HT1080 (cell line): ENCODE measurements at regions not wholly inside any gene's neighbourhood (a gene's known extent, or its start where the extent isn't known, plus 50 kb on each side); places are given as distances from the start of the nearest gene placed in this dataset.

Source experiments
- DNase-seq: peaks from one replicate; pipeline ENCODE4 v3.0.0-alpha.2; 2015; ENCODE audit warnings: low read depth

DNA sequence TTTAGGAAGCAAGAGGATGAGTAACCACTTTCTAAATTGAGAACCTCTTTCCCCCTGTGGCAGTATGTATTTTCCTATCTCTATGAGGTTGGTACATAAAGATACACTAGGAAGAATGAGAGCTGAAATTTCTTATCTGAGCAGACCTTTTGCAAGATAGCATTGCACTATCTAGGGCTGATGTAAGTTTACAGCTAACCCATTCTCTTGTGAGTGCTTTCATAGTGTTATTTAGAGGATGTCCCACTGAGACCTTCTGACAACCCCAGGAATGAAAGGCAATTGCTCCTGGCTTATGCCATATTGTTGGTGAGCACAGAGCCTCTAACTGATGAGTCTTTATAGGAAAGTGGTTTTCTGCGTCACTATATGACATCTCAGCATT, 1209.3 kb upstream of the CDH6 start:
- DNase-seq = no peak

DNA sequence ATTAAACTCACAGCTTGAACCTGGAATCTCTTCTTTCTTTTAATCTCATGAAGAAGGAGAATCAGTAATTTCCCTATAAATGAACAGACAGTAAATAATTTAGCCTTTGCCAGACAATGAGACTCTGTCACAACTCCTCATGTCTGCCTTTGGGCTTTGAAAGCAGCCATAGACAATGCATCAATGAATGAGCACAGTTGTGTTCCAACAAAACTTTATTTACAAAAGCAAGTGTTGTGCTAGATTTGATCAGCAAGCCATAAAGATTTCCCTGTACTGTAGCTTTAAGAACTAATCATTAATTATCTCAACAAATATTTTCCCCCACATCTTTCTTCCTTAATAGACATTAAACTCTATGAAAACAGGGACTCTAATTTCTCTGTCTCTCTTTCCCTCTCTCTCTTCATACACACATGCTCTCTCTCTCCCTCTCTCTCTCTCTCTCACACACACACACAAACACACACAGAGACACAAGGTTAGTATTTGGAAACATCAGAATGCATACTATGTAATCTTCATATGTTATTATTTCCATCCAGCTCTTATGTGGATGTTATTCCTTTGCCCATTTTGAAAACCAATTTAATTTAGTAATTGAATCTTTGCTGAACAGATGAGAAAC, 1209.8 kb upstream of the CDH6 start:
- DNase-seq = no peak

DNA sequence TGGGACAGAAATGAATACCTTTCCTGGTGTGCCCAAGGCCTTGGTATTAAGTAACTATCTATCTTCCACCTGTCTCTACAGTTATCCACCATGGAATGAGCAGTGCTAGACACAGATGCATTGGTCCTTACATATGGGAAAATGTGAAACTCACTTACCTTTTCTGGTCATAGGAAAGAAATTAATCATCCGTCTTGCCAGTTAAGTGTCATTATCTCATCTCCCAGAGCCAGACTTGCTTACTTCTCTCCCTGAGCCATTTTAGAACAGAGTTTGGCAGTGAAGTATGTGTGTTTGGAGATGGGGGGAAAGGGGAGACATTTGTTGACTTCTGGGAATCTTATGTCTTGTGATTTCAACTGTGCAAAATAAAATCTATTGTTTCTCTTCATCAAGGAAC, 1211.0 kb upstream of the CDH6 start:
- no peak for DNase-seq

DNA sequence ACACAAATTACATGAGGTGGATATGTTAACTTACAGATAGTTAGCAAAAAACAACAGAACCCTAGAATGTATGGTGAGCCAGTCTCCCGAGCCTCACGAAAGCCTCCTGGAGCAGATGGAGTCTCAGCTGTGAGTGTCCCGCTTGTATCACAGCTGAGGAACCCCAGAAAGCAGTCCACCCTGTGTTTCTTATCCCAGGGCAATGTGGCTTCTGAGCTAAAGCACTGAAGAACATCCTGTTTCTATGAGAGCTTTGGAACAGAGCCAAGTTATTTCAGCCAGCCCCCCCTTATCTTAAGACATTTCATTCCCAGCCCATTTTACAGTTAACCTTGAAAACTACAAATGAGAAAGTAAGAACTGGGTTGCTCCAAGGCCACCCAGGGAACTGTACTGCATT, 1220.9 kb upstream of the CDH6 start:
- no peak for DNase-seq

DNA sequence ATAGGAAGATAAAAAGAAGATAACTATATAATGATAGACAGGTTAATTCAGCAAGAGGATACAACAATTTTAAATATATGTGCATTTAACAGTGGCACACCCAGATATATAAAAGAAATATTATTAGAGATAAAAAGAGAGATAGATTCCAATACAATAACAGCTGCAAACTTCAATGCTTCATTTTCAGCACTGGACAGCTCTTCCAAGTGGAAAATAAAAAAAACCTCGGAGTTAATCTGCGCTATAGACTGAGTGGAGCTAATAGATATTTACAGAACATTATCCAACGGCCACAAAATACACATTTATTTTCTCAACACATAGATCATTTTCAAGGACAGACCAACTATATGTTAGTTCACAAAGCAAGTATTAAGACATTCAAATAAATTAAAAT, 1229.5 kb upstream of the CDH6 start:
- DNase-seq = peak; percentile 8

DNA sequence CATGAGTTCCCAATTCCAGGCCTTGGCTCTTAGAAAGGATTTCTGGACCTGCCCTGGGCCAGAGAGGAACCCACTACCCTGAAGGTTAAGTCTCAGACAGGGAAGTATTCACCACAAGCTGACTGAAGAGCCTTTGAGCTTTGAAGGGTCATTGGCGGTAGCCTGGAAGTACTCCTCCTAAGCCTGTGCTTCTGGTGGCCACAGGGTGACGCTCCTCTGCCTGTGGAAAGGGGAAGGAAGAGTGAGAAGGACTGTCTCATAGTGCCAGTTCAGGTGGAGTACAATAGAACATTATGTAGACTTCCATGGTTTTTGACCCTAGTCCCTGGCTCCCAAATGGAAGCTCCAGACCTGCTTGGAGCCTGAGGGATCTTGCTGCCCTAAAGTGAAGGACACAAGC, 1233.2 kb upstream of the CDH6 start:
- no peak for DNase-seq

DNA sequence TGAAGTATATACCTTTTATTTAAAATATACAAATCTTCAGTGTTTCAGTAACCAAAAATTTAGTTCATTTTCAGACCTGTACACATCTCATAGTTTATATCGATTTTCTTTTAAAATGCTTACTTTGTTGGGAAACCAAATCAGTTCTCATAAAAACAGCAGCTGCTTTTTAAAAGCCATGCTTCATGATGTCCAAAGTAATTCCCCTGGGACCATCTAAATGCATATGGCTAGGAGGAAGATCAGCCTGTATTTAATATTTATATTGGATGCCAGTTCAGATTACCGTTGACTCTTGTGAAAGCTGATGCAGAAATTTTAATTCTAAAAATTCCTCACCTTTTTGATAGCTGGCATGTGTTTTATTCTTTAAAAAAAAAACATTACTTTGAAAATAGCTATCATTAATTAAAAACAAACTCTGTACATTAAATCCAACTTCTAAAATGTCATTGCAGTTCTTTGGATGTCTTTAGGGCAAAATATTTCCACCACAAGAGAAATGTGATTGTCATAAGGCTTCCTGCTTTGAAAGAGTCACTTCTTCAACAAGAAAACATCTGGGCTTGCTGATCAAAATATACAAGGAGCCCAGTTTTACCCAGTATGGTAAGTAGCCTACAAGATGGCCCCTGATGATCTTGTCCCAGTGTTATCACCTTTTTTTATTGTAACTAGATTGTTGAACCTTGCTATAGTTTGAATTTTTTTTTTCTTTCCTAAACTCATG, 1242.9 kb upstream of the CDH6 start:
- DNase-seq = no peak

DNA sequence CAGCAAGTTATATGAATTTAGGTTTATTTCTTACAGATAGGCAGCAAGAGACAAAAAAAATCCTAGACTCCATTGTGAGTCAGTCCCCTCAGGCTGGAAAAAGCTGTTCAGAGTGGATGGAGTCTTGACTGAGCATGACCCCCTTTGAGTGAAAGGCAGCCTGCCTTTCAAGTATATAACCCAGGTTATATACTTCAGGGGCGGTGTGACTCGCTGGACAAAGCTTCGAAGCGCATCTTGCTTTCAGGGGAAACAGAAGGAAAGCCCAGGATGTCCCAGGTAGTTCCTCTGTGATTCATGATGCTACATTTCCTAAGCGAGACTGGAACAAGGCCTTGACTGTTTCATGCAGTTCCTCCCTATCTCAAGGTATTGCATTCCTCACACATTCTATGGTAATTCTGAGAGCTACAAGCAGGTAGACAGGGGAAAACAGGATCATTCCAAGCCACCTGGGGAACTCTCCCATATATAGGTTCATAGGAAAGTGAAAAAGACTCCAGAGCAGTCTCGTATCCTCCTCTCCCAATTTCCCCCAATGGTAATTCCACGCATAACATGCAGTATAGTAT, 1244.1 kb upstream of the CDH6 start:
- DNase-seq = no peak

DNA sequence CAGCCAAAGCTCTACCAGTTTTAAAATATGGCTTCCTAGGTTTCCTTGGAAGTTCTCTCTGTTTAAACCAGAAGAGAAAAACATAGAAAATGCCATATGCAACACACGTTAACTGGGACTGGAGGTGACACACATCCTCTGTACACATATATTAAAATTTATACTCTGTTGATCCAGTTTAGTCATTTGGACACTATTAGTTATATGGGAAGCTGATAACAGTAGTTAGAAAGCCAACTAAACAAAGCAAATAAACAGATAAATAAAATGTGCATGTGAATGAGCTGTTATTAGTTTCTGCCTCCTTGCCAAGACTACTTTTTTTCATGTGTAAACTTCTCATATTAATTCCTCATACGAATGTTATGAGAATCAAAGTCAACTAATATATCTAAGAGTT, 1249.2 kb upstream of the CDH6 start:
- DNase-seq = no peak

DNA sequence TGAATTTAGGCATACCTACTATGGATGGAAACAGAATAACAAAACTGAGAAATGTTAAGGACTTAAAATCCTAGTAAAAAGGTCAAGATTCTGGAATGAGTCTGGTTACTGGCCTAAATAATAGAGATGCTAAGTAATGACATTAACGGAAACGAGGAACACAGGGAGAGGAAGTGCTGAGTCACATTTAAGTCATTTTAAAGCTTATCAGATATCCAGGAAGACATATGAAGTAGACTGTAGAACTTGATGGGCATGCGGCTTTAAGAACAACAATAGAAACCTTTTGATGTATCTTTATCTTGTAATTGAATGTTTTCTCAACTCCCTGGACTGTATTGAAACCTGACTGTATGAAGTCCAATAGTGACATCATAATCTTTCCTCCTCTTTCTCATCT, 1251.4 kb upstream of the CDH6 start:
- peak; percentile 56 for DNase-seq

DNA sequence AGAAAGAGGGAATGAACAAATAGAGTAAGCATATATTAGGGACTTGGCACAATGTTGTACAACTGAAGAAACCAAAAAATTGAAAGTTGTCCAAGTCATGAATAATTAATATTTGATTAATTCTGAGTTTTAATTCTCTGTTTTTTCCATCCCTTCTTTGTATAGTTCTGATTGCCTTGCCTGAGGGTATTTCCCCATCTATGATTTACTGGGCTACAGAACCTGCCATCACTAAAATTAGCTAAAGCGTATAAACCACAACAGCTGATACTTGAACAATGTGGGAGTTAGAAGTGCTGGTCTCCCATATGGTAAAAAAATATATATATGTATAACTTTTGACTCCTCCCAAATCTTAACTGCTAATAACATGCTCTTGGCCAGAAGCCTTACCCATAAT, 1253.5 kb upstream of the CDH6 start:
- no peak for DNase-seq

DNA sequence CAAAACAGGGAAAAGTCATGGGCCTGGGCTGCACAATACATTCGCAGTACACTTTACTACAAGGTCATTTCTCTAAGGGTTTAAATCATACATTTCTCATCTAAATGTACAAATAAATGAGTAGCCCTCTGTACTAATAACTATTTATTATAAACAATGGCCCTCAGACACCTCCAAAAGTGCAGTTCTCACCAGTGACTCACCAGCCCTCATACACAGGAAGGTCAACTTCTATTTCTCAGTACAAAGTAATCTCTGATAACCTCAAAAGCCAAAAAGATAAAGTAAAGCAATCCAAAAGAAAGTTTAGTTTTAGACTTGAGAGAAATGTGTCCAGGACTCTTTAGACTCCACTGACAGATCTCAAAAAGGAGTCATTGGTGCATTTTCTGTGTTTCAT, 1258.1 kb upstream of the CDH6 start:
- no peak for DNase-seq

DNA sequence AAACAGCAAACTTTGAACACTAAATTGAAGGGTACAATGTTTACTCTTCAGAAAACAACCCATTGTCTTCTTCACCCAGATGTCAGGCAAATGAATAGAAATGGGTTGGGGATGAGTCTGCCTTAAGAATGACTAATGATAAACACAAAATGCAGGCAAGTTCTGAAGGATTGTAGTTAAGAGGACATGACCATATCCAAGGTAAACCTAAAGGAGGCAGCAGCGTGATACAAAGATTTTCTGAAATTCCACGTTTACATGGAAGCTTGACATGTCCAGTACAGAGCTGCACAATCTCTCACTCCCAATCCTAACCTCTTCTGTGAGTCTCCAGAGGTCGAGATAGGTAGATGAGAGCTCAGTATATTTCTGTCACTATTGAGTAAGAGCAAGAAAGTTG, 1263.2 kb upstream of the CDH6 start:
- DNase-seq = peak; percentile 31

DNA sequence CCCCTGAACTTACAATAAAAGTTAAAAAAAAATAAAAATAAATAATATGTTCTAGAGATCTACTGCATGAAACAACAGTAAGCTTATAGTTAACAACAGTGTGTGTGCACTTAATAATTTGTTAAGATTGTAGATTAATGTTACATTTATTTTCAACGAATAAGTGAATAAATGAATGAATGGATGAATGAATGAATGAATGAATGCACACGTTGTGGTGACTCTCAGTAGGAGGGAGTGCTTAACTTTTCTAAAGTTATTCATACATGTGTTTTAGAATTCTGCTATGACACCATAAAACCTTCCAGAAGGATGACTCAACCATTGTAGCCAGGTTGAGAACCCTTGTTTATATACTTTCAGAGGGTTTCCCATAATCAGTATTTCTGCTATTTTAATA, 1269.4 kb upstream of the CDH6 start:
- no peak for DNase-seq

DNA sequence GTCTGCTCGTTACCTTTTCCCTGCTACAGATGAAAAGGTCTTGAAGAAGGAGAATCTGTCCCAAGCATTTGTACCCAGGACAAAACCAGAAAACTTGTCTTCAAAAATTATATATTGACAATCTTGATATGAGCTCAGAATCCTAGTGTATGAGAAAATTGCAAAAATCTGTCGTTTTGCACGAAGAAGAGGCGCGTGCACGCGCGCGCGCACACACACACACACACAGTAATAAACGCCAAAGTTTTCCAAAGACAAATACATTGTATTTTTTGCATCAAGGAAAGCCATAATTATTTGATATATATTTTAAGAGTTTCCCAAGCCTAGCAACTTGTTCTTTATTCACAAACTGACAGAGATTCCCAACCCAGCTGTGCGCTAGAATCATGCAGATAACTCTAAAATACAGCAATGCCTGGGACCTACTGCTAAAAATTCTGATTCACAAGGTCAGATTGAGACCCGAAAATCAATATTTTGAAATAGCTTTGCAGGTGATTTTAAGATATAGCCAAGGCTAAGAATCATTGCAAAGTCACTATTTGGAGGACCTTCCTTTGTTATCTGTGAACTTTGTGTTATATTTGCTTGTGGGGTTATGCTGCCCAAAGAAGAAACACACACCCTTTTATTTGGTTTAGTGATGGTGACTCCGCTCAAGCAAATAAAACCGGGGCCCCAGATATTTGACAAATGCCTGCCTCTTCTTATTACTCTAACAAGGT, 1287.7 kb upstream of the CDH6 start:
- DNase-seq = no peak

DNA sequence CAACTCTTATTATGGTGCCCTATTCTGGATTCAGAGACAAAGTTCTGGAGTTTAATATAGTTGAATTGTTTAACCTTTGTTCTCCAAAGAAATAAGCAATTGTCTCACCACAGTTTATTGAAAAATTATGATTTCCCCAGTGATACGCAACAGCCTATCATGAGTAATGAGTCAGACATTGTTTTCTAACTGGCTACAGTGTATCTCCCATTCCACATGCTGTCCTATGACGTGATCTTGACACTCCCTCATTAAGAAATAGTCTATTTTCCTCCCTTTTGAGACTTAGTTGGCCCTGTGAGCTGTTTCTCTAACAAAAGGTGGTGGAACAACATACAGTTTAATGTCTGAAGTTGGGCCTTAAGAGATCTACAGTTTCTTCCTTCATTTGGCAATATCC, 1290.6 kb upstream of the CDH6 start:
- no peak for DNase-seq

DNA sequence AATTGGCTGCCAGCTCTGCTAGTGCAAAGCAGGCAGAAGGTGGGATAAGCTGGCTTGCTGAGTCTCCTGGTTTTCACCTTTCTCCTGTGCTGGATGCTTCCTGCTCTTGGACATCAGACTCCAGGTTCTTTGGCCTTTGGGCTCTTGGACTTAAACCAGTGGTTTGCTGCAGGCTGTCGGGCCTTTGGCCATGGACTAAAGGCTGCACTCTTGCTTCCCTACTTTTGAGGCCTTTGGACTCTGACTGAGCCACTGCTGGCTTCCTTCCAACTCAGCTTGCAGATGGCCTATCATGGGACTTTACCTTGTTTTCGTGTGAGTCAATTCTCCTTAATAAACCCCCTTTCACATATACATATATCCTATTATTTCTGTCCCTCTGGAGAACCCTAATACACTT, 1293.9 kb upstream of the CDH6 start:
- DNase-seq = no peak

DNA sequence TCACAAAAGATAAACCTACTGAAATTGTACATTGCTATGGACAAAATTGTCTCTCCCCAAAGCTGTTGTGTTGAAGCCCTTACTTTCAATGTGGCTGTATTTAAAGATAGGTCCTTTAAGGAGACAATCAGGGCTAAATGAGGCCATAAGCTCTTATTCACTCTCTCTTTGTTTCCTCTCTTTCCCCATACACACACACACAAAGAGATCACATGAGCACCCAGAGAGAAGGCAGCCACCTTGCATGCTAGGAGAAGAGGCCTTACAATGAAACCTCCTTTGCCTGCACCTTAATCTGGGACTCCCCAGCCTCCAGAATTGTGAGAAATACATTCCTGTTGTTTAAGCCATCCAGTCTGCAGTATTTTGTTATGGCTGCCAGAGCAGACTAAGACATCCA, 1295.6 kb upstream of the CDH6 start:
- DNase-seq = no peak

DNA sequence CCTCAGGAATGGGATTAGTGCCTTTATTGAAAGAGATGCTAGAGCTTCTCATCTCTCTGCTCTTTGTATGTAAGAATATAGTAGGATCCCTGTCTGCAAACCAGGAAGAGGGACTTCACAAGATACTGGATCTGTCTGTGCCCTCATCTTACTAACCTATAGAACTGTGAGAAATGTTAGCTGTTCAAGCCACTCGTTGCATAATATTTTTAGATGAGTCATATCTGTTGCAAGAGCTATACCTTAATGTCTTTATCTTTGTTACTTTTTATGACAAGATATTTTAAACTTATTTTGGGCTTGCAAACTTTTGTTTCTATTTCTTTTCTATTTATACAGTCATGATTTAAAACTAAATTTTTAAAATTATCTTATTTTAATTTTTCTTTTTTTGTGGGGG, 1296.8 kb upstream of the CDH6 start:
- DNase-seq = peak; percentile 19

DNA sequence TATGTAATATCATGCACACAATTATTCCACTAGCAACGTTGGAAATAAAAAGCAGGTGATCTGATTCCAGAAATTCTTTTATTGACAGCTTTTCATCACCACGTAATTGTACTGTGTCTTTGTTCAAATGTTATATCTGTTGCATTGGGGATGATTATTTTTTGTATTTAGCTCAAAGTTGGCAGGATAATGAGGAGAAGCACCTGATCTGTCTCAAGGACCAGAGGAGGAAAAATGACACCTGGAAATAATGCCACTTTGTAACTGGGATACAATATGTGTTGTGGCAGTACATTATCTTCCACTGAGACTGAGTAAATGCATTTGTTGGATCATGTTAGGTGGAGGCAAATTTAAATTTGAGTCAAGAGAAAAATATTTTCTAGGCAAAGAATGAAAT, 1298.8 kb upstream of the CDH6 start:
- DNase-seq = no peak

DNA sequence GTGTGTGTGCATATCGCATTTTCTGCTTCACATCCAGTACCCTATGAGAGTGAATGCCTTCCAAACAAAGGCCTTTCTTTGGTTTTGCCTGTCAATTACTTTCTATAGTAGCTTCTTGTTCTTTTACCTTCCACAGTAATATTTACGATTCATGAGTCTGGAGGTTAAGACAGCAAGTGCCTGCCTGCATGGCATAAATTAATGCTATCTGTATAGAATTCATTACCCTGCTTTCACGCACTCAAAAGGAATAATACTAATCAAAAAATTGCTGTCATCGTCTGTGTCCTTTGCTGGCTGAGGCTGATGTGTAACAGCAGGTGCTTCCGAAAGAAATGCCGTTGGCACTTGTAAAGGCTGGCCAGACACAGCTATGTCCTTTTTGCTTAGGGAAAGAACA, 1304.4 kb upstream of the CDH6 start:
- DNase-seq = no peak

DNA sequence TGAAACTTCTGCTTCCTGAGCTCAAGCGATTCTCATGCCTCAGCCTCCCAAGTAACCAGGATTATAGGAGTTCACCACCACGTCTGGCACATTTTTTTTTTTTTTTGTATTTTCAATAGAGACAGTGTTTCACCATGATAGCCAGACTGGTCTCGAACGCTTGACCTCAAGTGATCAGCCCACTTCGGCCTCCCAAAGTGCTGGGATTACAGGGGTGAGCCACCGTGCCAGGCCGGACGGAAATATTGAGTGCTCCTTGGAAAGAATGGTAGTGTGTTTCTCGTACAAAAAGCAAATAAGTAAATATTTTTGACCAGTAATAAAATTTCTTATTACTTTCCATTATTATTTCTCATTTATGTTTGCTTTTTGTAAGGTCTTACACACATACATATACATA, 1307.9 kb upstream of the CDH6 start:
- DNase-seq = no peak

DNA sequence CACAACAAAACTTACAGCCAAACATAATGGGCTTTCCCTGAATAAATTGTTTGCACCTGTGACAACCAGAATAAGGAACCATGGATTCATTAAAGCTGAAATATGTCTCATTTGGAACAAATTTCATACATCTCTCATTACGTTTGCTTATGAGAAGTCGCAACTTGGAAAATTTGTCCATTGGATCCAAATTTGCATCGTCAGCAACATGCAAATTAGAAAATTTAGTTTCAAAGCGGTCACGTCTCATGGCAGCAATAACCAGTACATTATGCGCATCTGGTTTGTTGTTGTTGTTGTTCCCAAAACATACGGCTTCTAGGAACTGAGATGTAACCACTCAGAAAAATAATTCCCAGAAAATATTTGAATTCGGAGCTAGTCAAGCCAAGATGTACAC, 1311.5 kb upstream of the CDH6 start:
- DNase-seq = no peak
